GM18511 (cell line): ENCODE measurements at regions not wholly inside any gene's neighbourhood (a gene's known extent, or its start where the extent isn't known, plus 50 kb on each side); places are given as distances from the start of the nearest gene placed in this dataset.

Experiments used
- ATAC-seq: cut with Tn5 transposase; IDR thresholded peaks from one replicate; pipeline ENCODE4 v1.9.1; 2021; ENCODE audit warnings: mild to moderate bottlenecking, moderate library complexity; ENCODE audit not compliant: unreplicated experiment

- no peak for ATAC-seq
These were observed 134.6 kb downstream of the AASDHPPT start for GRCh38 chr11:106212081-106212480.

- ATAC-seq, result no peak
These were observed 138.8 kb downstream of the AASDHPPT start for GRCh38 chr11:106216281-106216680.

- no peak for ATAC-seq
These were observed 140.0 kb downstream of the AASDHPPT start for GRCh38 chr11:106217456-106217855.

GRCh38 chr11:106218106-106218505 is 140.6 kb downstream of the AASDHPPT start:
- no peak for ATAC-seq

- ATAC-seq, result no peak
These were observed 145.2 kb downstream of the AASDHPPT start for GRCh38 chr11:106222626-106223025.

GRCh38 chr11:106224172-106224571 is 146.7 kb downstream of the AASDHPPT start:
- ATAC-seq, result no peak

GRCh38 chr11:106228996-106229395 is 151.5 kb downstream of the AASDHPPT start:
- ATAC-seq, result no peak

GRCh38 chr11:106231591-106231990 is 154.1 kb downstream of the AASDHPPT start:
- ATAC-seq, result no peak

- no peak for ATAC-seq
These were observed 155.7 kb downstream of the AASDHPPT start for GRCh38 chr11:106233191-106233590.

- no peak for ATAC-seq
These were observed 157.3 kb downstream of the AASDHPPT start for GRCh38 chr11:106234794-106235193.

GRCh38 chr11:106236295-106236694 is 158.8 kb downstream of the AASDHPPT start:
- ATAC-seq, result no peak

GRCh38 chr11:106238704-106239360 is 161.4 kb downstream of the AASDHPPT start:
- ATAC-seq, result no peak

- no peak for ATAC-seq
These were observed 164.3 kb downstream of the AASDHPPT start for GRCh38 chr11:106241601-106242257.

GRCh38 chr11:106242718-106243415 is 165.4 kb downstream of the AASDHPPT start:
- no peak for ATAC-seq

GRCh38 chr11:106246495-106246894 is 169.0 kb downstream of the AASDHPPT start:
- no peak for ATAC-seq

- no peak for ATAC-seq
These were observed 172.3 kb downstream of the AASDHPPT start for GRCh38 chr11:106249617-106250239.

- ATAC-seq, result no peak
These were observed 185.4 kb downstream of the AASDHPPT start for GRCh38 chr11:106262852-106263251.

- no peak for ATAC-seq
These were observed 186.1 kb downstream of the AASDHPPT start for GRCh38 chr11:106263527-106263926.

GRCh38 chr11:106271086-106271485 is 193.6 kb downstream of the AASDHPPT start:
- ATAC-seq, result no peak

- no peak for ATAC-seq
These were observed 194.2 kb downstream of the AASDHPPT start for GRCh38 chr11:106271686-106272085.

GRCh38 chr11:106275151-106275550 is 197.7 kb downstream of the AASDHPPT start:
- ATAC-seq, result no peak

- ATAC-seq, result no peak
These were observed 198.7 kb downstream of the AASDHPPT start for GRCh38 chr11:106276126-106276525.
